CD4-positive, alpha-beta T cell (primary cell): ENCODE measurements at regions not wholly inside any gene's neighbourhood (a gene's known extent, or its start where the extent isn't known, plus 50 kb on each side); places are given as distances from the start of the nearest gene placed in this dataset.

Experiments
- ATAC-seq: fragments of 200-7000 bp; cut with Tn5 transposase; one replicate; pipeline ENCODE4 v1.10.0; 2022; ENCODE audit warnings: mild to moderate bottlenecking; ENCODE audit not compliant: poor library complexity
- CTCF ChIA-PET: fragments of 350-600 bp; sonication (Branson Sonifier 250); formaldehyde crosslinking; loops from one replicate; lab custom pipeline; 2021; ENCODE audit warnings: antibody characterized with exemption, inconsistent platforms; lab: Charles Lee
- POLR2A ChIA-PET: fragments of 350-600 bp; sonication (Branson Sonifier 250); formaldehyde crosslinking; loops from one replicate; lab custom pipeline; 2021; ENCODE audit warnings: antibody characterized with exemption, inconsistent platforms; lab: Charles Lee
- DNase-seq, 14 experiments: peaks; one replicate each; pipeline ENCODE4 v3.0.0-alpha.2; 2013 to 2020; ENCODE audit warnings: mixed read lengths in 2 of 14
- H3K27ac ChIP-seq, 2 donors: one replicate each; pipeline versions ENCODE4 v1.5.1 to v1.7.0; 2013; ENCODE audit warnings: low read length in 2 of 2, low read depth in 1 of 2, mild to moderate bottlenecking in 1 of 2
- H3K27me3 ChIP-seq, 2 experiments: 1 replicate in 1 of 2; 2 replicates in 1 of 2; pipeline versions ENCODE4 v1.6.1 to v1.7.0; 2013; ENCODE audit warnings: low read length in 2 of 2, control low read depth in 1 of 2, mild to moderate bottlenecking in 1 of 2, moderate library complexity in 1 of 2; ENCODE audit not compliant: insufficient read depth in 2 of 2, control insufficient read depth in 1 of 2
- H3K36me3 ChIP-seq: one replicate; pipeline ENCODE4 v1.6.1; 2013; ENCODE audit warnings: low read length, control low read depth; ENCODE audit not compliant: insufficient read depth
- H3K4me1 ChIP-seq: one replicate; pipeline ENCODE4 v1.6.1; 2013; ENCODE audit warnings: low read length, control low read depth; ENCODE audit not compliant: insufficient read depth
- H3K4me3 ChIP-seq: one replicate; pipeline ENCODE4 v1.5.1; 2013; ENCODE audit warnings: mild to moderate bottlenecking, low read length, moderate library complexity
- H3K9me3 ChIP-seq, 2 experiments: 1 replicate in 1 of 2; 2 replicates in 1 of 2; pipeline versions ENCODE4 v1.6.1 to v1.7.0; 2013; ENCODE audit warnings: low read length in 2 of 2, mild to moderate bottlenecking in 2 of 2, control low read depth in 1 of 2, moderate library complexity in 1 of 2; ENCODE audit not compliant: control insufficient read depth in 1 of 2, insufficient read depth in 1 of 2
- H3K27ac Mint-ChIP-seq: one replicate; pipeline ENCODE4 v1.8.0; 2020; ENCODE audit warnings: mixed read lengths
- H3K27me3 Mint-ChIP-seq: one replicate; pipeline ENCODE4 v1.8.0; 2021; ENCODE audit warnings: mixed read lengths
- H3K36me3 Mint-ChIP-seq: one replicate; pipeline ENCODE4 v1.8.0; 2021; ENCODE audit warnings: low read depth, mixed read lengths
- H3K4me1 Mint-ChIP-seq: one replicate; pipeline ENCODE4 v1.8.0; 2021; ENCODE audit warnings: low read depth, mixed read lengths
- H3K4me3 Mint-ChIP-seq: one replicate; pipeline ENCODE4 v1.8.0; 2020; ENCODE audit warnings: mild to moderate bottlenecking, mixed read lengths
- H3K9me3 Mint-ChIP-seq: one replicate; pipeline ENCODE4 v1.8.0; 2020; ENCODE audit warnings: mixed read lengths
- CTCF ChIP-seq: fragments of 200-600 bp; IDR thresholded peaks from one replicate; pipeline ENCODE4 v1.8.0; 2022; ENCODE audit warnings: antibody characterized with exemption, mild to moderate bottlenecking
- intact Hi-C, 2 experiments: fragments of 100-400 bp; cut with DNase I in 1 of 2; cut with micrococcal nuclease in 1 of 2; formaldehyde crosslinking; loops; one replicate each; pipeline versions ENCODE4 v1.15.1 to v1.9.0; 2023 to 2025; cut with DNase I, micrococcal nuclease

- H3K4me1 Mint-ChIP-seq = no peaks in the 10 kb centered on the region
- Histone ChIP-seq H3K27ac (no peak overlapping the region), H3K9me3 (no peaks in the 10 kb centered on the region), H3K36me3 (no peaks in the 10 kb centered on the region), H3K4me3 (no peak overlapping the region), H3K27me3 (no peaks in the 10 kb centered on the region), H3K4me1 (no peaks in the 10 kb centered on the region)
- no peaks in the 10 kb centered on the region for H3K9me3 Mint-ChIP-seq
- H3K4me3 Mint-ChIP-seq = no peak overlapping the region
- DNase-seq (no peak), ATAC-seq (no peak)
- TF ChIP-seq CTCF = no peak
- ChIA-PET POLR2A (no interaction called here), CTCF (no interaction called here)
- intact Hi-C loops = no loop called here
- H3K36me3 Mint-ChIP-seq = no peaks in the 10 kb centered on the region
- no peak overlapping the region for H3K27ac Mint-ChIP-seq
- no peaks in the 10 kb centered on the region for H3K27me3 Mint-ChIP-seq
Observed at GRCh38 chr4:14096396-14096965, 469.0 kb upstream of the BOD1L1 start.

GRCh38 chr4:14100349-14100748 lies 472.8 kb upstream of the BOD1L1 start:
- intact Hi-C loops = no loop called here
- H3K4me1 ChIP-seq = no peaks in the 10 kb centered on the region
- no peak overlapping the region for H3K27ac ChIP-seq
- DNase-seq (no peak), ATAC-seq (no peak)
- Mint-ChIP-seq H3K9me3 (no peaks in the 10 kb centered on the region), H3K27me3 (no peaks in the 10 kb centered on the region), H3K4me3 (no peak overlapping the region), H3K4me1 (no peaks in the 10 kb centered on the region), H3K36me3 (no peaks in the 10 kb centered on the region), H3K27ac (no peak overlapping the region)
- ChIA-PET CTCF (no interaction called here), POLR2A (no interaction called here)
- no peak overlapping the region for H3K4me3 ChIP-seq
- no peaks in the 10 kb centered on the region for H3K27me3 ChIP-seq
- no peaks in the 10 kb centered on the region for H3K9me3 ChIP-seq
- TF ChIP-seq CTCF = no peak
- H3K36me3 ChIP-seq = no peaks in the 10 kb centered on the region

GRCh38 chr4:14110407-14110806 lies 482.9 kb upstream of the BOD1L1 start:
- DNase-seq (no peak), ATAC-seq (no peak)
- no peak overlapping the region for H3K4me3 Mint-ChIP-seq
- intact Hi-C loops = no loop called here
- no peaks in the 10 kb centered on the region for H3K4me1 Mint-ChIP-seq
- CTCF ChIA-PET = no interaction called here
- Histone ChIP-seq H3K27me3 (no peaks in the 10 kb centered on the region), H3K27ac (no peak overlapping the region), H3K36me3 (no peaks in the 10 kb centered on the region), H3K9me3 (no peaks in the 10 kb centered on the region), H3K4me3 (no peak overlapping the region), H3K4me1 (no peaks in the 10 kb centered on the region)
- POLR2A ChIA-PET = no interaction called here
- no peaks in the 10 kb centered on the region for H3K36me3 Mint-ChIP-seq
- no peak for TF ChIP-seq CTCF
- H3K27ac Mint-ChIP-seq = no peak overlapping the region
- no peaks in the 10 kb centered on the region for H3K9me3 Mint-ChIP-seq
- peaks cover 9% of the 10 kb centered on the region for H3K27me3 Mint-ChIP-seq
